ENCODE measurements at regions not wholly inside any gene's neighbourhood (a gene's known extent, or its start where the extent isn't known, plus 50 kb on each side); places are given as distances from the start of the nearest gene placed in this dataset.

DNA sequence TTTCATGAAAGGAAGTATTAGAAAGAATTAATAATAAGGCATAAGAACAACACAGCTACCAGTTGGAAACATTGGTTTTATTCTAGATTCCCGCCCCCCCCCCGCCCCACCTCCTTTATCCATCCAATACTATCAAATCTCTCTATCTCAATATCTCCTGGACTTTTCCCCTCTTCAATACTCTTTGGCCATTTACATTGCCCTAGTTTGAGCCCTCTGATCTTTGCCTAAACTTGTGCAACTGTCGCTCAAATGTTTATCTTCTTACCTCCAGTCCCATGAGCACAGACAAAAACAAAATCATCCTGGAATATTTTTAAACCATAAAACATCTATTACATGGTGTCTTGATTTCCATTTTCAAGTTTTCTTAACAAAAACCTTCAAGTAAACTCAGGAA, 488.2 kb downstream of the KLHL13 start:
- Histone ChIP-seq H3K4me2 (ENCODE audit: insufficient read depth, insufficient read length, low read length) (no peak overlapping the region), H3K79me2 (ENCODE audit: insufficient read depth, low read length) (no peaks in the 10 kb centered on the region), H4K5ac (ENCODE audit: insufficient read length, low read depth, low read length) (no peak overlapping the region), H3K9me3 (ENCODE audit: control insufficient read depth, low read depth, low read length) (peaks cover 37% of the 10 kb centered on the region), H4K20me1 (ENCODE audit: control insufficient read depth, insufficient read depth, insufficient read length) (no peaks in the 10 kb centered on the region), H2AFZ (ENCODE audit: low read length) (no peak overlapping the region), H3K9ac (ENCODE audit: extremely low read depth, insufficient read length, low read length) (no peak overlapping the region), H3K18ac (ENCODE audit: insufficient read length, low read depth, low read length) (no peak overlapping the region), H3K23ac (ENCODE audit: insufficient read length, low read depth, low read length) (no peak overlapping the region), H3K56ac (ENCODE audit: insufficient read length, low read depth, low read length) (no peak overlapping the region), H2BK120ac (ENCODE audit: low read depth, low read length, poor library complexity, severe bottlenecking) (no peak overlapping the region), H3K23me2 (ENCODE audit: insufficient read length, low read depth, low read length, poor library complexity, severe bottlenecking) (no peaks in the 10 kb centered on the region), H2BK5ac (ENCODE audit: insufficient read length, low read length) (no peak overlapping the region), H3K27me3 (ENCODE audit: insufficient read depth, low read length) (no peaks in the 10 kb centered on the region), H2BK20ac (ENCODE audit: low read depth, low read length, poor library complexity, severe bottlenecking) (no peak overlapping the region), H3K4me1 (ENCODE audit: insufficient read depth, low read length) (no peaks in the 10 kb centered on the region), H4K8ac (replicated peaks; ENCODE audit: insufficient read length, low read depth, low read length) (no peak overlapping the region), H4K91ac (ENCODE audit: insufficient read length, low read depth, low read length) (no peak overlapping the region), H3K79me1 (ENCODE audit: insufficient read depth, low read depth, low read length, poor library complexity, severe bottlenecking) (no peaks in the 10 kb centered on the region), H3K14ac (ENCODE audit: insufficient read depth, low read length) (no peak overlapping the region), H2BK12ac (ENCODE audit: insufficient read length, low read depth, low read length) (no peak overlapping the region), H3T11ph (ENCODE audit: low read length) (no peak overlapping the region), H2AK5ac (ENCODE audit: insufficient read length, low read length) (no peak overlapping the region), H3K27ac (ENCODE audit: insufficient read length, low read depth, low read length) (no peak overlapping the region), H2BK15ac (ENCODE audit: low read depth, low read length) (no peak overlapping the region), H3K4ac (ENCODE audit: low read depth, low read length) (no peak overlapping the region)
- no peaks in the 10 kb centered on the region for H3K27me3 Mint-ChIP-seq (ENCODE audit: low read depth)
- H3K4me3 Mint-ChIP-seq, result no peak overlapping the region
- H3K9me3 Mint-ChIP-seq, result peaks cover 2 to 33% of the 10 kb centered on the region in 2 experiments; a peak in 4 of 5 replicates
- TF ChIP-seq, protein P1, sequence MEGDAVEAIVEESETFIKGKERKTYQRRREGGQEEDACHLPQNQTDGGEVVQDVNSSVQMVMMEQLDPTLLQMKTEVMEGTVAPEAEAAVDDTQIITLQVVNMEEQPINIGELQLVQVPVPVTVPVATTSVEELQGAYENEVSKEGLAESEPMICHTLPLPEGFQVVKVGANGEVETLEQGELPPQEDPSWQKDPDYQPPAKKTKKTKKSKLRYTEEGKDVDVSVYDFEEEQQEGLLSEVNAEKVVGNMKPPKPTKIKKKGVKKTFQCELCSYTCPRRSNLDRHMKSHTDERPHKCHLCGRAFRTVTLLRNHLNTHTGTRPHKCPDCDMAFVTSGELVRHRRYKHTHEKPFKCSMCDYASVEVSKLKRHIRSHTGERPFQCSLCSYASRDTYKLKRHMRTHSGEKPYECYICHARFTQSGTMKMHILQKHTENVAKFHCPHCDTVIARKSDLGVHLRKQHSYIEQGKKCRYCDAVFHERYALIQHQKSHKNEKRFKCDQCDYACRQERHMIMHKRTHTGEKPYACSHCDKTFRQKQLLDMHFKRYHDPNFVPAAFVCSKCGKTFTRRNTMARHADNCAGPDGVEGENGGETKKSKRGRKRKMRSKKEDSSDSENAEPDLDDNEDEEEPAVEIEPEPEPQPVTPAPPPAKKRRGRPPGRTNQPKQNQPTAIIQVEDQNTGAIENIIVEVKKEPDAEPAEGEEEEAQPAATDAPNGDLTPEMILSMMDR (conservative IDR thresholded peaks at IDR 0.05), result no peak
- H3K27ac Mint-ChIP-seq, result no peak overlapping the region
- no peaks in the 10 kb centered on the region for H3K4me1 Mint-ChIP-seq
- WGBS (ENCODE audit: extremely low coverage, insufficient read length, low lambda C conversion rate), result no CpG with 5 or more reads among the region's 3 CpGs
- H3K36me3 Mint-ChIP-seq (ENCODE audit: insufficient read depth in 1 of 3, low read depth in 3 of 3), result no peaks in the 10 kb centered on the region; a peak in 1 of 7 replicates
- DNase-seq, result no peak
